HuH-7 (cell line): ENCODE measurements at regions not wholly inside any gene's neighbourhood (a gene's known extent, or its start where the extent isn't known, plus 50 kb on each side); places are given as distances from the start of the nearest gene placed in this dataset.

Source experiments
- DNase-seq: peaks from one replicate; pipeline ENCODE4 v3.0.0; 2011; ENCODE audit warnings: low spot score

- no peak for DNase-seq
These were observed 55.1 kb upstream of the SLC25A26 start for GRCh38 chr3:66165660-66166059.

- DNase-seq: no peak
These were observed 56.6 kb upstream of the SLC25A26 start for GRCh38 chr3:66164155-66164554.

DNA sequence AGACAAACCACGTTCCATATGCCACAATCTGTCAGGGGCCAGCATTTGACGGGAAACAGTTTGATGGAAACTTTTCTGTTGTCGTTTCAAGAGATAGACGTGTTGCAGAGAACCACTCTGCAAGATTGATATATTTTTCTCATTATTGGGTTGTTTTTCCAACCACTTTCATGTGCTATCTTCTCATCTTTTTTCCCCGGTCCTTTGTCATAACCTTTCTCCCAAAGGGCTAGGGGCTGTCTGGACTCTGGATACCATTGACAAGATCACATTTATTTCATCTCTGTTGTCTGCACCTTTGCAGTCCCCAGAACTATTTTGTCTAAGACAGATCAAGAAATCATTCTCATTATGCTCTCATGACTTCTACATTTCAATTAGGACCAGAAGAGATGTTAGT, 57.6 kb upstream of the SLC25A26 start:
- DNase-seq: no peak

DNA sequence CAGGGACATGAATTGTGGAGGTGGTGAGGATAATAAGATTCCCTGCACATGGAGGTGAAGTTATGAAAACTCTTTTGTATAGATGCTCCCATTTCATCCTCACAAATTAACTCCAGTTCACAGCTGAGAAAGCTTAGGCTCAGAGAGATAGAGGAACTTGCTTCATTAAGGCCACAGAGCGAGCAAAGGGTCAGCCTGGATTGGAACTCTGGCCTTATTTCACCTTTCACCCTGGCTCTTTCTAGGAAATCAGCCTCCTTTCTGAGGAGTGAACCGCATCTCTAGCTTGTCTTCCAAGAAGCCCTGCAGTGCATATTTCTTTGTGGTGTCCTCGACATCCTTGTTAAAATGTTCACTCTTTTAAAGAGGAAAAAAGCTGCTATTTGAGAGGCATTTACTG, 58.0 kb upstream of the SLC25A26 start:
- DNase-seq: no peak

GRCh38 chr3:66158933-66159683, 61.7 kb upstream of the SLC25A26 start:
- peak; percentile 30 for DNase-seq

DNA sequence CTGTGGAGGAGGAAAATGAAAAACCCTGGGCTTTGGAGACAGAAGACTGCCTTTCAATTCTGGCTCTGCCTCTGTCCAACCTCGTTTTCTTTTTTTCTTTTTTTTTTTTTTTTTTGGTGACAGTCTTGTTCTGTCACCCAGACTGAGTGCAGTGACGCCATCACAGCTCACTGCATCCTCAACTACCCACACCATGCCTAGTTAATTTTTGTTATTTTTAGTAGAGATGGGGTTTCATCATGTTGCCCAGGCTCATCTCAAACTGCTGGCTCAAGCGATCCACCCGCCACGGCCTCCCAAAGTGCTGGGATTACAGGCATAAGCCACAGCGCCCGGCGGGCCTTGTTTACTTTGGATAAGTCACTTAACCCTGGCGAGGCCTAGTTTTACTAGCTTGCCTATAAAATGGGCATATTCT, 66.3 kb upstream of the SLC25A26 start:
- DNase-seq: no peak

GRCh38 chr3:66153481-66154443, 67.0 kb upstream of the SLC25A26 start:
- DNase-seq: no peak

DNA sequence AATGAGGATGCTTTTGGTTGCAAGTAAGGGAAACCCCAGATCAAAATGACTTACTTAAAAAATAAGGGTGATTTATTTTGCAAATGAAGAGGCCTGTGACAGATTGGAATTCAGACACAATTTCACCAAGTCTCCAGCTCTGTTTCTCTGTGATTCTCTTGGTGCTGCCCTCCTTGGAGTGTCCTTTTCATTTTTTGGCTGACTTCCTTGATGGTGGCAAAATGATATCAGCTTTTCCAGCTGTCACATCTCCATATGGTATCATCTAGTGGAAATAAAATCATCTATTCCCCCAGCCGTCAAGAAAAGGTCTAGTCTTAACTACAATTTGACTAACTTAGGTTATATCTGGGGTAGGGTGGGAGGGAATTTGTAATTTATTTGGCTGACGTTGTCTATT, 68.5 kb upstream of the SLC25A26 start:
- DNase-seq: no peak

DNA sequence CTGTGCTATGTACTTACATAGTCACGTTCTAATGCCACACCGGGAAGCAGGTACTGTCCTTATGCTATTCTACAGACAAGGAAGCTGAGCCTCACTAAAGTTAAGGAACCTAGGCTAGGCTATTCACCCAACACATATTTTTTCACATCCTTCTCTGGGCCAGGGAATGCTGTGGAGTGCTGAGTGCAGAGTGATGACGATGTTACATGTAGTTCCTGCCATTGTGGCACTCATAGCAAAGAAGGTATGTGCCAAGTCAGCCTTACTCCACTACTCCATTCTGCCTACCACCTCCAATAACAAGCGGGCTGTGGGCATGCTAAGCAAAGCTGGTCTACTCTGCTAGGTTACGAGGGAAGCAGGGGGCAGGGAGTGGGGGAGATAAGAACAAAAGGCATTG, 69.8 kb upstream of the SLC25A26 start:
- DNase-seq: no peak

- DNase-seq: no peak
These were observed 71.5 kb upstream of the SLC25A26 start for GRCh38 chr3:66149269-66149668.

DNA sequence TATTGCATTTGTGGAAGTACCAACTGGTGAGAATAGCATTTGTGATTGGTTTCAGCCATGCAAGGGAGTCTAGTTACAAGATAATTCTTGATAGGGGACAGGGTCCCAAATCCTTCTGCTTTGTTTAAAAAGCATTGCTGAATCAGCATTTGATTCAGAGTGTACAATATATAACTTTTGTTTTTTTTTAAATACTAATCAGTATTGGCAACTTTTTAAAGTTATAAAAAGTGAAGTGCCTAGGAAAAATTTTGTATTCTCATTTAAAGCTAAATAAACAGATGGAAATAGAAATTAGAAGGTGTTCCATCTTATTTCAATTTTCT, 75.4 kb upstream of the SLC25A26 start:
- DNase-seq: no peak

DNA sequence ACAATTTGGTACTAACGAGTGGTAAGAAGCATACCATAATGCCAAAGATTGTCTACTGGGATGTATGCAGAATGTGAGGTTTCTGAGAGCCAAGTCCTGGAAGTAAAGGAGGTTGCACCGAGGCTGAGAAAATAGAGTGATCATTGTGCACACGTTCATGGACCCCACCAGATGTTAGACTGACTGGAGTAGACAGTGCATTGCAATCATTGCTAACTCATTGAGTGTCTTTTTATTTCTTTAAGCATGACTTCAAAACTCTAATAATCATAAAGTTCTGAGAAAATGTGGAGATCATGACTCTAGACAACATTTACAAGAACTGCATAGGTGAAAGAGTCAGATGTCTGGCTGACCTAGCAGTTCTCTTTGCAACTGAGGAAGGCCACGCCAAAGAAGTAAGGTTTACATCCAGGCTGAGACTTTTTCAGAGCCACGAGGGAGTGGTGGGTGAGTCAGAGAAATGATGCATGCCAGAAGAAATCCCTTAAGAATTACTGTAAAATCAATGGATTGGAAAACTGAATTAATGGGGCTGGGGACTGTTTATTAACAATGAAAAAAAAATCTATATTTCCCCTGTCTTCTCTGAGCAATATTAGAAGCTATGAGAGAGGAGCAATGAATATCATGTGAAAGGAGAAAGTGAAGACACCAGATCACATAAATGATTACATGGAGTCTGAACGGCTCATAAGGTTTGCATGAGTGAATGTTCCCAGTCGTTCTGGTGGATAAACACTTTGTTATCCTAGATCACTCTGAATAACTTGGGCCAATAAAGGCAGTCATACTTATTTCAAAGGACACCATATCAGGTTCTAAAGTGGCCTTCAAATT, 76.0 kb upstream of the SLC25A26 start:
- no peak for DNase-seq

DNA sequence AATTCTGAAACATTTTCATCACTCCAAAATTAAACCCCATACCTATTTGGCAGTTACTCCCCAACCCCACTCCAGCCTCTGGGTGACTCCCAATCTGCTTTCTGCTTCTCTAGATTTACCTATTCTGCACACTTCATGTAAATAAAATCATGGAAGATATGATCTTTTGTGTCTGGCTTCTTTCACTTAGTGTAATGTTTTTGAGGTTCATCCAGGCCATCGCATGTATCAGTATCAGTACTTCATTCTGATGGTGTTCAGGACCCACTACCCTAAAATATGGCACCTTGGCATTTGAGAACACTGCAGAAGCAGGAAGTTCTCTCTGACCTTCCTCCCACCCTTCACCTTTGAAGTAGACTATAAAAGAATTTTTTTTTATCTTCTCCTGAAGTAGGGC, 78.7 kb upstream of the SLC25A26 start:
- no peak for DNase-seq

DNA sequence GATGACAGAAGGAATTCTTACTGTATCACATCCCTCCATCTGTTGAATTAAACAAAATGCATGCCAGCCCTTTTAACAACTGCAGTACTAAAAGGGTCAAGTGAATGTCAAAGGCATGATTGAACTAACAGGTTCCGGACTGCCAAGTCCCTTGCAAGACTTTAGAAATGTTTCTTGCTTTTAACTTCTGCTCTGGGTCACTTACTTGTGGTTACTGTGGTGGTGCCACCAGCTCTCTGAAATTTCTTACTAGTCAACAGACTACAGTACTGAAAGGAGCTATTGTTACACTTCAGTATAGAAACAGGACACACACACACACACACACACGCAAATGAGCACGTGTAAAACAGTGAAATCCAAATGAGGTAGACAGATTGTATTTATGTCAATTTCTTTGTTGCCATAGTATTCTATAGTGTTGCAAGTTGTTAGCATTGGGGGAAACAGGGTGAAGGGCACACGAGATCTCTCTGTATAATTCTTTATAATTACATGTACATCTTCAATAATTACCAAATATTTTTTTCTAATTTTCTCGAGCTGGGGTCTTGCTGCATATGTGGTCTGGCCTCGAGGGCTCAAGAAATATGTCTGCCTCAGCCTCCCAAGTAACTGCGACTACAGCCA, 79.9 kb upstream of the SLC25A26 start:
- DNase-seq: no peak

GRCh38 chr3:66140106-66140505, 80.7 kb upstream of the SLC25A26 start:
- no peak for DNase-seq

- no peak for DNase-seq
These were observed 81.4 kb upstream of the SLC25A26 start for GRCh38 chr3:66139415-66139814.

DNA sequence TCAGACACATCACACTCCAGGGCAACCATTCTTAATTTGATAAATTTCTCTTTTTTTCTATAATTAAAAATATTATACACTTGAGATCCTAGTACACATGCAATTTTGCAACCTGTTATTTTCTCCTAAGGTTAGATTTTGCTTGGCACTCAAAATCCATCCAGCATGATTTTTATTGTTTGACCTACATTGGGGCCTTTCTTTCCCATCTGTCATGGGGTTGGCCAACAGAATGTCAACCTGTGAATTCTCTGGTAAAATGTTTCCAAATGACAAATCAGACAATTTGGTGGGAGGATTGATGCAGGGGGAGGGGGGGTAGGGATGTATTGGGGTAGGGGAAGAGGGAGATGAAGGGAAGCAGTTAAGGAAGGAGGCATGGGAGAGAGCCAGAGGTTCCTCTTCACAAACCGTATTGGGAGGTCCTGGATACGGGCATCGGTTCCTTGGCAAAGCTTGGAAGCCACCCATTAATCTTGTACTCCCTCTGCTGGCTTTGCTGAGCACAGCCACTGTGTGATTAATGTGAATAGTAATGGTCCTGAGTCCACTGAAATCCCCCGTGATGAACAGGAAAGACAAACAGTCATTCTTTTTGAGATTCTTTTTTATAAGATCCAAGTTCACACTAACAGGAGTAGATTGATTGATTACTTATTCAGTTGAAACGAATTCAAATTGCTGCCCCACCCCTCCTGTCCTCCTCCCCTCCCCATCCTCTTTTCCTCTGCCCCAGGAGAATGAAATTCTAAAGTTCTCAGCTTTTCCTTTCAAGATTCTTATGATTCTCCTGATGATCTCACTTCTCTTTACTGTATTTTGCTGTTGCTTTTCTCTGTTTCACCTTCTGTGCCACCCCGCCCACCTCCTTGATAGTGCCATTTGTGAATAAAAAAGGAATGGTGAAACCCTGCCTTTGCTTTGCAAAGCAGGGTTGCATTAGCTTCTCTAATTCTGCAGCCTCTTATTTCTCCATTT, 82.2 kb upstream of the SLC25A26 start:
- peak; percentile 26 for DNase-seq

DNA sequence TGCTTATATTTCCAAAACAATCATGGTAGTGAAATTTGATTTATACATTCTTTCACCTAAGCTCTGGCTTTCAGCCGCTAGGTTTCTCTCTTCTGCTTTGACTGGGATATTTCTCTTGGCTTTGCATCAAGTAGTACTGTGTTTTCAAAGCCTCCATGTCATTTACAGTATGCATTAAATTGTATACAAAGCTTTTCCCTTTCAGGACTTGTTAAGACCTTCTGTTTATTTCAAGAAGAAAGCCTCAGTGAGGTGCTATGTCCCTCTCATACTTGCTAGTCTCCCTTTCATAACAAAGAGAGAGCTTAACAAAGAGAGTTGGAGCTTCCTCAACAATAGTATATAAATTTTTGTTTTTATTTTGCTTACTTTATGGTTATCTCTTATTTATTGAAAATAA, 84.2 kb upstream of the SLC25A26 start:
- no peak for DNase-seq

- DNase-seq: no peak
These were observed 86.9 kb upstream of the SLC25A26 start for GRCh38 chr3:66133853-66134445.

GRCh38 chr3:66133050-66133757, 87.6 kb upstream of the SLC25A26 start:
- no peak for DNase-seq
